ENCODE measurements at regions not wholly inside any gene's neighbourhood (a gene's known extent, or its start where the extent isn't known, plus 50 kb on each side); places are given as distances from the start of the nearest gene placed in this dataset.

DNA sequence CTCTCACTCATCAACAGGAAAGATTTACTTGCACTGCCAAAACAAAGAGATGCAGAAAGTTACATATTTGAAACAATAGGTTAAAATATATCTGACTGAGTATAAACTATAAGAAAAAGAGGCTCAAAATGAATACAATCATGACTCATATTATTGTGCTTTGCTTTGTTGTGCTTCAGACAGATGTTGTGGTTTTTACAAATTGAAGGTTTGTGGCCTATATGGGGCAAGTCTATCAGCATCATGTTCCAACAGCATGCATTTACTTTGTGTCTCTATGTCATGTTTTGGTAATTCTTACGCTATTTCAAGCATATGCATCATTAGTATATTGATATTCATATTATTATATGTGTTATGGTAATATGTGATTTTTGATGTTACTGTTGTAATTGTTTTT is 330.0 kb downstream of the PRR16 start:
- TF ChIP-seq EP300 (IDR thresholded peaks at IDR 0.05; ENCODE audit: low read length) (no peak), RAD21 (CRISPR knock-in tag; conservative IDR thresholded peaks at IDR 0.05 in 1 of 2, IDR thresholded peaks at IDR 0.05 in 1 of 2) (no peak), CTCF (IDR thresholded peaks at IDR 0.05 in 2 of 3, conservative IDR thresholded peaks at IDR 0.05 in 1 of 3; ENCODE audit: insufficient read depth in 2 of 3, low read depth in 1 of 3, low read length in 3 of 3) (no peak), TFAM (CRISPR knock-in tag; conservative IDR thresholded peaks at IDR 0.05) (no peak), MAFK (IDR thresholded peaks at IDR 0.05; ENCODE audit: low read length) (no peak), REST (IDR thresholded peaks at IDR 0.05; ENCODE audit: borderline replicate concordance) (no peak), REST (CRISPR knock-in tag; IDR thresholded peaks at IDR 0.05; ENCODE audit: low read depth) (no peak), CHD1 (IDR thresholded peaks at IDR 0.05; ENCODE audit: low read length) (no peak), GABPB1 (CRISPR knock-in tag; IDR thresholded peaks at IDR 0.05) (no peak), SMARCE1 (IDR thresholded peaks at IDR 0.05) (no peak), MXI1 (IDR thresholded peaks at IDR 0.05; ENCODE audit: low read depth, low read length) (no peak), TRIM24 (IDR thresholded peaks at IDR 0.05) (no peak), CBX2 (IDR thresholded peaks at IDR 0.05; ENCODE audit: insufficient read depth, low read length, poor library complexity, severe bottlenecking) (no peak), SRSF1 (IDR thresholded peaks at IDR 0.05; ENCODE audit: low read depth, low read length) (no peak), SPI1 (IDR thresholded peaks at IDR 0.05; ENCODE audit: borderline replicate concordance, low read depth, low read length) (no peak)

Data from K562 (cell line).